K562 (cell line): ENCODE measurements at regions not wholly inside any gene's neighbourhood (a gene's known extent, or its start where the extent isn't known, plus 50 kb on each side); places are given as distances from the start of the nearest gene placed in this dataset.

Experiments
- ATAC-seq: fragments of 200-7000 bp; cut with Tn5 transposase; 3 replicates; pipeline ENCODE4 v1.9.1; 2020; ENCODE audit warnings: moderate library complexity
- BruUV-seq: library from RNA; stranded (reverse); fragments of 400-500 nt; replicated peaks from 2 replicates; lab custom pipeline; 2021; lab: Mats Ljungman, UMichigan
- CTCF ChIA-PET: fragments of 300-600 bp; formaldehyde crosslinking; extraction: SDS; loops from one replicate; lab custom pipeline; 2021; ENCODE audit warnings: low intra/inter-chr PET ratio; lab: Yijun Ruan, JAX
- POLR2A ChIA-PET: fragments of 300-600, 350-650 bp; sonication (Branson Sonifier 250); formaldehyde crosslinking; extraction: SDS; loops from one replicate; lab custom pipeline; 2021; ENCODE audit warnings: antibody characterized with exemption, inconsistent platforms; lab: Yijun Ruan, JAX
- DNase-seq, 4 experiments: peaks; one replicate each; pipeline versions ENCODE4 v3.0.0 to v3.0.0-alpha.2; 2011 to 2018; ENCODE audit warnings: low spot score in 3 of 4, mixed read lengths in 3 of 4; ENCODE audit errors: extremely low read depth in 1 of 4
- FAIRE-seq: peaks from 2 replicates; lab custom pipeline; 2011; peaks lifted over from hg19 to GRCh38; lab: Jason Lieb, UNC
- H2AFZ ChIP-seq: 2 replicates; pipeline ENCODE4 v1.6.0; 2011; ENCODE audit warnings: low read depth, low read length, control low read depth, inconsistent platforms
- H3K27ac ChIP-seq: fragments of 200-600 bp; 3 replicates; pipeline ENCODE4 v1.8.0; 2011; ENCODE audit warnings: low read depth, mild to moderate bottlenecking, control low read depth, inconsistent platforms, low read length, moderate library complexity, mixed read lengths; ENCODE audit errors: extremely low read depth
- H3K27me3 ChIP-seq, 2 experiments: fragments of 300-600 bp in 1 of 2; 2 replicates in 1 of 2; 3 replicates in 1 of 2; pipeline versions ENCODE4 v1.6.0 to v1.8.0; 2011; ENCODE audit warnings: inconsistent platforms in 2 of 2, low read length in 2 of 2, mild to moderate bottlenecking in 1 of 2, mixed read lengths in 1 of 2, moderate library complexity in 1 of 2; ENCODE audit not compliant: control insufficient read depth in 2 of 2, insufficient read depth in 2 of 2
- H3K36me3 ChIP-seq: fragments of 300-600 bp; 3 replicates; pipeline ENCODE4 v1.8.0; 2011; ENCODE audit warnings: mild to moderate bottlenecking, low read length, inconsistent platforms; ENCODE audit not compliant: control insufficient read depth, insufficient read depth
- H3K4me1 ChIP-seq, 2 experiments: fragments of 200-600 bp in 1 of 2; replicated peaks in 1 of 2; 2 replicates in 1 of 2; 3 replicates in 1 of 2; pipeline versions ENCODE4 v1.5.1 to v1.8.0; 2011; ENCODE audit warnings: inconsistent platforms in 2 of 2, low read length in 2 of 2, mild to moderate bottlenecking in 1 of 2, mixed read lengths in 1 of 2, moderate library complexity in 1 of 2; ENCODE audit not compliant: control insufficient read depth in 2 of 2, insufficient read depth in 2 of 2
- H3K4me2 ChIP-seq: 2 replicates; pipeline ENCODE4 v1.6.1; 2011; ENCODE audit warnings: low read length, control low read depth, inconsistent platforms, mixed read lengths; ENCODE audit not compliant: insufficient read depth
- H3K4me3 ChIP-seq: fragments of 200-600 bp; sonication (generic), shearing (Covaris generic); 2 replicates; pipeline ENCODE4 v1.5.1; 2016; ENCODE audit warnings: control low read depth, inconsistent platforms
- H3K79me2 ChIP-seq: fragments of 200-600 bp; 3 replicates; pipeline ENCODE4 v1.8.0; 2011; ENCODE audit warnings: low read length, inconsistent platforms; ENCODE audit not compliant: control insufficient read depth, insufficient read depth
- H3K9ac ChIP-seq, 2 experiments: 2 replicates each; pipeline versions ENCODE4 v1.6.0 to v1.6.1; 2011; ENCODE audit warnings: low read depth in 2 of 2, low read length in 2 of 2, control low read depth in 1 of 2, inconsistent platforms in 1 of 2, mild to moderate bottlenecking in 1 of 2, mixed read lengths in 1 of 2; ENCODE audit not compliant: insufficient read depth in 1 of 2
- H3K9me1 ChIP-seq: one replicate; pipeline ENCODE4 v1.6.0; 2011; ENCODE audit warnings: inconsistent platforms, mild to moderate bottlenecking, low read length, moderate library complexity; ENCODE audit not compliant: control insufficient read depth, insufficient read depth
- H3K9me3 ChIP-seq: replicated peaks from 2 replicates; pipeline ENCODE4 v1.5.1; 2011; ENCODE audit warnings: low read depth, low read length, inconsistent platforms; ENCODE audit not compliant: control insufficient read depth, insufficient read depth
- H4K20me1 ChIP-seq: replicated peaks from 2 replicates; pipeline ENCODE4 v1.6.1; 2011; ENCODE audit warnings: low read length, inconsistent platforms, mixed read lengths; ENCODE audit not compliant: control insufficient read depth, insufficient read depth
- CREB3 ChIP-seq: fragments of 450-650 bp; conservative IDR thresholded peaks from 2 replicates; pipeline ENCODE4 v1.6.1; 2016; ENCODE audit warnings: missing genetic modification characterization, low read depth, mild to moderate bottlenecking, missing compliant biosample characterization, moderate library complexity
- E2F3 ChIP-seq: fragments of 250-450 bp; sonication (Bioruptor Pico); IDR thresholded peaks from 2 replicates; pipeline ENCODE4 v1.4.0; 2020; ENCODE audit warnings: mild to moderate bottlenecking
- EP400 ChIP-seq: fragments of 450-650 bp; IDR thresholded peaks from 2 replicates; pipeline ENCODE4 v1.6.1; 2017; ENCODE audit warnings: antibody characterized with exemption, mild to moderate bottlenecking, moderate library complexity
- HLTF ChIP-seq: fragments of 450-650 bp; IDR thresholded peaks from 2 replicates; pipeline ENCODE4 v1.6.1; 2016
- IFI16 ChIP-seq: fragments of 250-450 bp; sonication (Bioruptor Pico); IDR thresholded peaks from 2 replicates; pipeline ENCODE4 v2.1.2; 2022; ENCODE audit warnings: mild to moderate bottlenecking, inconsistent platforms
- KDM1A ChIP-seq, 2 experiments: fragments of 450-650 bp; IDR thresholded peaks; 2 replicates each; pipeline ENCODE4 v1.6.1; 2016; ENCODE audit warnings: mild to moderate bottlenecking in 2 of 2
- KLF13 ChIP-seq: fragments of 450-650 bp; IDR thresholded peaks from 2 replicates; pipeline ENCODE4 v1.6.1; 2016; ENCODE audit warnings: missing genetic modification characterization, low read depth, mild to moderate bottlenecking, missing compliant biosample characterization, moderate library complexity, borderline replicate concordance
- MNT ChIP-seq, 2 experiments: fragments of 450-650 bp; conservative IDR thresholded peaks; 2 replicates each; pipeline ENCODE4 v1.6.1; 2017; ENCODE audit warnings: mild to moderate bottlenecking in 2 of 2, moderate library complexity in 2 of 2
- NFIC ChIP-seq: fragments of 450-650 bp; IDR thresholded peaks from 2 replicates; pipeline ENCODE4 v1.6.1; 2017; ENCODE audit warnings: mild to moderate bottlenecking, inconsistent platforms
- PTBP1 ChIP-seq: fragments of 200-400 bp; formaldehyde crosslinking; IDR thresholded peaks from 2 replicates; pipeline ENCODE4 v1.6.1; 2017; ENCODE audit warnings: low read depth, low read length
- PURB ChIP-seq: sonication (generic); formaldehyde crosslinking; IDR thresholded peaks from 2 replicates; pipeline ENCODE4 v1.9.0; 2021; ENCODE audit warnings: low read depth, mild to moderate bottlenecking, missing genetic modification reagents
- RFX5 ChIP-seq: IDR thresholded peaks from 2 replicates; pipeline ENCODE4 v1.6.1; 2011; ENCODE audit warnings: low read depth, mild to moderate bottlenecking, improper control_type of control experiment, low read length
- SNIP1 ChIP-seq: fragments of 450-650 bp; IDR thresholded peaks from 2 replicates; pipeline ENCODE4 v1.7.1; 2017; ENCODE audit warnings: low read depth, mild to moderate bottlenecking
- TCFL5 ChIP-seq: fragments of 250-450 bp; sonication (Bioruptor Pico); conservative IDR thresholded peaks from 2 replicates; pipeline ENCODE4 v1.6.1; 2021; ENCODE audit warnings: mild to moderate bottlenecking, moderate library complexity, matching md5 sums
- TRIM25 ChIP-seq: fragments of 450-650 bp; IDR thresholded peaks from 2 replicates; pipeline ENCODE4 v1.7.0; 2016; ENCODE audit warnings: borderline replicate concordance
- ZKSCAN3 ChIP-seq: fragments of 250-450 bp; sonication (Bioruptor Pico); IDR thresholded peaks from 2 replicates; pipeline ENCODE4 v1.4.0; 2020
- ZNF121 ChIP-seq: sonication (generic); formaldehyde crosslinking; conservative IDR thresholded peaks from 2 replicates; pipeline ENCODE4 v1.8.0; 2022; ENCODE audit warnings: missing genetic modification reagents
- ZNF830 ChIP-seq: fragments of 250-450 bp; sonication (Bioruptor Pico); IDR thresholded peaks from 2 replicates; pipeline ENCODE4 v1.5.0; 2021; ENCODE audit warnings: mild to moderate bottlenecking
- WGBS: fragments of 100-300 bp; shearing (Covaris generic); methylation state at CpG from one replicate; pipeline ENCODE4 v1.1.6; 2016; ENCODE audit warnings: low coverage, mixed read lengths; ENCODE audit not compliant: insufficient coverage; ENCODE audit errors: missing lambda C conversion rate; 5-methylcytosine and 5-hydroxymethylcytosine counted together
- in situ Hi-C: fragments of 300-500 bp; cut with MboI; formaldehyde crosslinking; loops from 4 replicates; pipeline ENCODE4 v1.15.0; 2018; ENCODE audit warnings: inconsistent platforms, mixed read lengths
- intact Hi-C: fragments of 100-400 bp; cut with micrococcal nuclease; formaldehyde crosslinking; loops from 2 replicates; pipeline ENCODE4 v1.14.2; 2022

DNA sequence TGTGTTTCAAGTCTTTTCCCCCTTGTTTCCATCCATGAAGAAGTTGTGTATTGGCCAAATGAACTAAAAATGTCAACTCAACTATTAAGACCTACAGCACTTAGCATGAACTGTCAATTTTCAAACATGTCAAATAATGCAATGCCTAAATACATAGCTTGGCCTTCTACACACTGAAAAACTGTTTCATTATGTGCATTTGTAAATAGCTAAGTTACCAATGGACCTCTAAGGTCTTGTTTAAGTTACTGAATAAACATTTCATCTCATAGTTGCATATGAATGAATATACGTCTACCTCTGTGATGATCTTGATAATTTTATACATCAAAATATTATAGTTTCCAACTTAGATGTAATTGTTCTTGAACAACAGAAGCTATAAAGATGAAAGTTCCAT, 744.5 kb downstream of the EFNB2 start:
- no peak overlapping the region for H3K4me3 ChIP-seq
- 0% methylated on average over 1 of the region's 1 CpG for WGBS
- H3K9me1 ChIP-seq, result no peaks in the 10 kb centered on the region
- H3K27ac ChIP-seq, result no peak overlapping the region
- no peaks in the 10 kb centered on the region for H3K27me3 ChIP-seq
- ATAC-seq, result no peak
- H3K36me3 ChIP-seq, result no peaks in the 10 kb centered on the region
- H3K9ac ChIP-seq, result no peak overlapping the region
- CTCF ChIA-PET, result no interaction called here
- TF ChIP-seq ZKSCAN3 (CRISPR knock-in tag) (no peak), ZNF121 (no peak), PURB (CRISPR knock-in tag) (no peak), TCFL5 (CRISPR knock-in tag) (no peak), E2F3 (no peak), PTBP1 (no peak), TRIM25 (no peak), NFIC (no peak), KDM1A (IDR thresholded peaks at IDR 0.05) (no peak), IFI16 (CRISPR knock-in tag) (no peak), SNIP1 (no peak), HLTF (no peak), KLF13 (tag) (no peak), MNT (conservative IDR thresholded peaks at IDR 0.05) (no peak), EP400 (no peak), ZNF830 (CRISPR knock-in tag) (no peak), CREB3 (tag) (no peak), RFX5 (no peak)
- TF ChIP-seq, all 486 proteins: peak for 0
- no TSS peak for BruUV-seq
- H2AFZ ChIP-seq, result no peak overlapping the region
- POLR2A ChIA-PET, result no interaction called here
- H4K20me1 ChIP-seq, result no peaks in the 10 kb centered on the region
- no peak overlapping the region for H3K4me2 ChIP-seq
- FAIRE-seq (no peak), DNase-seq (no peak)
- no peaks in the 10 kb centered on the region for H3K4me1 ChIP-seq
- H3K79me2 ChIP-seq, result no peaks in the 10 kb centered on the region
- no peaks in the 10 kb centered on the region; the same call in 1 of the 2 replicates for H3K9me3 ChIP-seq
- in situ Hi-C loops (no loop called here), intact Hi-C loops (no loop called here)
